GM12878 (cell line): ENCODE measurements at regions not wholly inside any gene's neighbourhood (a gene's known extent, or its start where the extent isn't known, plus 50 kb on each side); places are given as distances from the start of the nearest gene placed in this dataset.
"Not testable (repeated sequence)": the region's sequence is repeated elsewhere in the genome, so short reads cannot be mapped to it uniquely, and the experiment has no call there.

Source experiments
- ATAC-seq: fragments of 200-7000 bp; cut with Tn5 transposase; 3 replicates; pipeline ENCODE4 v1.9.1; 2020; ENCODE audit warnings: mild to moderate bottlenecking, moderate library complexity
- BruUV-seq: library from RNA; stranded (reverse); fragments of 400-500 nt; replicated peaks from 2 replicates; lab custom pipeline; 2021; lab: Mats Ljungman, UMichigan
- CTCF ChIA-PET: fragments of 300-600 bp; sonication (Branson Sonifier 250); formaldehyde crosslinking; extraction: SDS; loops from one replicate; lab custom pipeline; 2021; ENCODE audit warnings: inconsistent platforms; lab: Yijun Ruan, JAX
- POLR2A ChIA-PET: fragments of 350-600 bp; formaldehyde crosslinking; extraction: SDS; loops from one replicate; lab custom pipeline; 2021; ENCODE audit warnings: inconsistent platforms; lab: Charles Lee
- RAD21 ChIA-PET: fragments of 300-600 bp; sonication (Branson Sonifier 250); formaldehyde crosslinking; loops from one replicate; lab custom pipeline; 2023; ENCODE audit warnings: antibody characterized with exemption; ENCODE audit not compliant: unreplicated experiment; lab: Charles Lee
- SMC1A ChIA-PET: fragments of 300-600 bp; sonication (Branson Sonifier 250); formaldehyde crosslinking; loops from one replicate; lab custom pipeline; 2023; ENCODE audit not compliant: unreplicated experiment, uncharacterized antibody; lab: Charles Lee
- DNase-seq: peaks from one replicate; pipeline ENCODE4 v3.0.0-alpha.2; 2011; ENCODE audit warnings: low read depth, low spot score
- FAIRE-seq: peaks from 3 replicates; lab custom pipeline; 2011; peaks lifted over from hg19 to GRCh38; lab: Jason Lieb, UNC
- H2AFZ ChIP-seq: 2 replicates; pipeline ENCODE4 v1.6.0; 2011; ENCODE audit warnings: low read depth, low read length, control low read depth; ENCODE audit not compliant: control insufficient read depth
- H3K27ac ChIP-seq: 2 replicates; pipeline ENCODE4 v1.5.1; 2011; ENCODE audit warnings: control low read depth; ENCODE audit not compliant: control insufficient read depth, insufficient read depth
- H3K27me3 ChIP-seq, 2 experiments: replicated peaks in 1 of 2; 2 replicates each; pipeline versions ENCODE4 v1.6.0 to v1.6.1; 2011; ENCODE audit warnings: low read length in 1 of 2; ENCODE audit not compliant: control insufficient read depth in 2 of 2, insufficient read depth in 2 of 2
- H3K36me3 ChIP-seq, 2 experiments: 2 replicates each; pipeline ENCODE4 v1.5.1; 2011; ENCODE audit warnings: low read length in 1 of 2; ENCODE audit not compliant: control insufficient read depth in 2 of 2, insufficient read depth in 2 of 2
- H3K4me1 ChIP-seq: 2 replicates; pipeline ENCODE4 v1.6.1; 2011; ENCODE audit warnings: mild to moderate bottlenecking, low read length, moderate library complexity, mixed read lengths; ENCODE audit not compliant: control insufficient read depth, insufficient read depth
- H3K4me2 ChIP-seq: 2 replicates; pipeline ENCODE4 v1.6.0; 2011; ENCODE audit warnings: control low read depth; ENCODE audit not compliant: control insufficient read depth, insufficient read depth
- H3K4me3 ChIP-seq: fragments of 200-600 bp; sonication (generic); 2 replicates; pipeline ENCODE4 v1.5.1; 2016
- H3K79me2 ChIP-seq: 2 replicates; pipeline ENCODE4 v1.6.0; 2011; ENCODE audit warnings: low read length; ENCODE audit not compliant: control insufficient read depth, insufficient read depth
- H3K9ac ChIP-seq: 2 replicates; pipeline ENCODE4 v1.8.0; 2011; ENCODE audit warnings: low read length, control low read depth, mixed read lengths; ENCODE audit not compliant: control insufficient read depth, insufficient read depth
- H3K9me3 ChIP-seq: replicated peaks from 3 replicates; pipeline ENCODE4 v1.5.1; 2011; ENCODE audit warnings: mild to moderate bottlenecking, low read length; ENCODE audit not compliant: control insufficient read depth, insufficient read depth
- H4K20me1 ChIP-seq: 2 replicates; pipeline ENCODE4 v1.6.0; 2011; ENCODE audit not compliant: control insufficient read depth, insufficient read depth
- TCF7 ChIP-seq: IDR thresholded peaks from 2 replicates; pipeline ENCODE4 v1.6.1; 2014; ENCODE audit warnings: antibody characterized with exemption, borderline replicate concordance
- ZNF592 ChIP-seq: fragments of 450-650 bp; IDR thresholded peaks from 2 replicates; pipeline ENCODE4 v1.6.1; 2017; ENCODE audit warnings: mild to moderate bottlenecking, moderate library complexity
- WGBS: methylation state at CpG from one replicate; pipeline ENCODE4 v1.1.6; 2016; ENCODE audit warnings: low lambda C conversion rate; ENCODE audit not compliant: insufficient replicate concordance, insufficient coverage; ENCODE audit errors: missing lambda C conversion rate; 5-methylcytosine and 5-hydroxymethylcytosine counted together
- in situ Hi-C: fragments of 300-500 bp; cut with MboI; formaldehyde crosslinking; loops from 9 replicates; pipeline ENCODE4 v1.14.3; 2018; ENCODE audit warnings: mixed read lengths
- intact Hi-C: fragments of 100-400 bp; cut with micrococcal nuclease; formaldehyde crosslinking; loops from one replicate; pipeline ENCODE4 v1.14.2; 2022; ENCODE audit not compliant: unreplicated experiment

DNA sequence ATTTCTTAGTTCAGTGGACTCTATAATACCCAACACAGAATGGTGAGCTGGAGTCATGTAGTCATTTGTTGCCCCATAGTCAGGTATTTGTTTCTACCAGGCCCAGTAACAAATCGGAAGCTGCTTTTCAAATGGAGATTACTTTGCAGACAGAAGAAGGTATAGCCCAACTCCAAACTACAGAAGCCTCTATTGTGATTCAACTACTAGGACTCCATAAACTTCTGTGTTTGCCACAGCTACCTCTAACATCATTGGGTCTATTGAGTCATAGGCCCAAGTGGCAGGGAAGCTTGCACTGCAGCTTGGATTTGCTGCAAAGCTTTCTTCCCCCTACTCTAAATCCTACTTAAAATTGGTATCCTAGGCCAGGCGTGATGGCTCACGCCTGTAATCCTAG, 148.8 kb upstream of the STK26 start (continued):
- TF ChIP-seq ZNF592 = no peak
- no peak for TF ChIP-seq TCF7

GRCh38 chrX:131875827-131876226, 147.3 kb upstream of the STK26 start:
- H3K36me3 ChIP-seq, H3K9me3 ChIP-seq, RAD21 ChIA-PET, H3K79me2 ChIP-seq, H3K4me1 ChIP-seq, H2AFZ ChIP-seq, H3K27ac ChIP-seq, POLR2A ChIA-PET, H3K4me2 ChIP-seq, ATAC-seq, BruUV-seq, SMC1A ChIA-PET, H3K9ac ChIP-seq, DNase-seq, CTCF ChIA-PET, FAIRE-seq, H3K4me3 ChIP-seq, H4K20me1 ChIP-seq, in situ Hi-C loops, H3K27me3 ChIP-seq, intact Hi-C loops: not testable (repeated sequence)
- 91% methylated on average over 1 of the region's 1 CpG for WGBS
